ENCODE measurements at regions not wholly inside any gene's neighbourhood (a gene's known extent, or its start where the extent isn't known, plus 50 kb on each side); places are given as distances from the start of the nearest gene placed in this dataset.
"Not testable (repeated sequence)": the region's sequence is repeated elsewhere in the genome, so short reads cannot be mapped to it uniquely, and the experiment has no call there.

- DNase-seq: no peak
Observed at GRCh38 chr4:92014067-92014466, 289.7 kb upstream of the GRID2 start.

- DNase-seq: no peak
Observed at GRCh38 chr4:92021203-92021602, 282.6 kb upstream of the GRID2 start.

- no peak for DNase-seq
Observed at GRCh38 chr4:92021788-92022187, 282.0 kb upstream of the GRID2 start.

- DNase-seq: not testable (repeated sequence)
Observed at GRCh38 chr4:92028830-92029229, 274.9 kb upstream of the GRID2 start.

GRCh38 chr4:92031825-92032224 lies 271.9 kb upstream of the GRID2 start:
- DNase-seq: no peak

GRCh38 chr4:92035666-92036065 lies 268.1 kb upstream of the GRID2 start:
- no peak for DNase-seq

- no peak for DNase-seq
Observed at GRCh38 chr4:92045718-92046117, 258.0 kb upstream of the GRID2 start.

- no peak for DNase-seq
Observed at GRCh38 chr4:92047209-92047875, 256.4 kb upstream of the GRID2 start.

GRCh38 chr4:92050875-92051274 lies 252.9 kb upstream of the GRID2 start:
- no peak for DNase-seq

- DNase-seq: no peak
Observed at GRCh38 chr4:92059615-92060014, 244.2 kb upstream of the GRID2 start.

- no peak for DNase-seq
Observed at GRCh38 chr4:92060333-92060732, 243.4 kb upstream of the GRID2 start.

GRCh38 chr4:92064574-92064973 lies 239.2 kb upstream of the GRID2 start:
- DNase-seq: no peak

- no peak for DNase-seq
Observed at GRCh38 chr4:92066485-92066884, 237.3 kb upstream of the GRID2 start.

GRCh38 chr4:92071587-92071986 lies 232.2 kb upstream of the GRID2 start:
- no peak for DNase-seq

GRCh38 chr4:92074839-92075238 lies 228.9 kb upstream of the GRID2 start:
- DNase-seq: no peak

- no peak for DNase-seq
Observed at GRCh38 chr4:92090887-92091286, 212.9 kb upstream of the GRID2 start.

- no peak for DNase-seq
Observed at GRCh38 chr4:92091335-92091734, 212.4 kb upstream of the GRID2 start.

- no peak for DNase-seq
Observed at GRCh38 chr4:92099861-92100260, 203.9 kb upstream of the GRID2 start.

GRCh38 chr4:92100975-92101374 lies 202.8 kb upstream of the GRID2 start:
- no peak for DNase-seq

- DNase-seq: no peak
Observed at GRCh38 chr4:92101737-92102172, 202.0 kb upstream of the GRID2 start.

GRCh38 chr4:92104506-92104905 lies 199.3 kb upstream of the GRID2 start:
- no peak for DNase-seq

GRCh38 chr4:92106816-92107215 lies 196.9 kb upstream of the GRID2 start:
- no peak for DNase-seq

GRCh38 chr4:92111493-92111892 lies 192.3 kb upstream of the GRID2 start:
- no peak for DNase-seq

- DNase-seq: no peak
Observed at GRCh38 chr4:92112805-92113204, 191.0 kb upstream of the GRID2 start.

- no peak for DNase-seq
Observed at GRCh38 chr4:92120810-92121498, 182.8 kb upstream of the GRID2 start.

Measured in NCI-H748 treated with DMSO at 0.1 percent for 48 hours (cell line).